Right lobe of liver (tissue), 6 donors: ENCODE measurements at regions not wholly inside any gene's neighbourhood (a gene's known extent, or its start where the extent isn't known, plus 50 kb on each side); places are given as distances from the start of the nearest gene placed in this dataset.

Experiments
- ATAC-seq, 4 donors: fragments of 200-7000 bp; cut with Tn5 transposase; one replicate each; pipeline ENCODE4 v1.9.1; 2020; ENCODE audit warnings: mild to moderate bottlenecking in 4 of 4, moderate library complexity in 4 of 4
- DNase-seq, 3 donors: peaks; one replicate each; pipeline ENCODE4 v3.0.0-alpha.2; 2020
- H3K27ac ChIP-seq, 3 donors: fragments of 200-600 bp; one replicate each; pipeline ENCODE4 v1.8.0; 2022
- H3K27me3 ChIP-seq, 2 donors: fragments of 200-600 bp; one replicate each; pipeline ENCODE4 v1.8.0; 2022
- H3K36me3 ChIP-seq, 4 donors: fragments of 200-600 bp; sonication (generic) in 1 of 4; one replicate each; pipeline versions ENCODE4 v1.5.1 to v1.8.0; 2017 to 2022; ENCODE audit warnings: control low read depth in 1 of 4
- H3K4me1 ChIP-seq, 4 donors: fragments of 200-600 bp; sonication (generic) in 1 of 4; one replicate each; pipeline versions ENCODE4 v1.5.1 to v1.8.0; 2017 to 2022; ENCODE audit warnings: control low read depth in 1 of 4
- H3K4me3 ChIP-seq, 3 donors: fragments of 200-600 bp; one replicate each; pipeline ENCODE4 v1.8.0; 2022
- H3K9me3 ChIP-seq, 4 donors: fragments of 200-600 bp; sonication (generic) in 1 of 4; one replicate each; pipeline versions ENCODE4 v1.5.1 to v1.8.0; 2017 to 2022; ENCODE audit warnings: control low read depth in 1 of 4
- POLR2A ChIP-seq: fragments of 450-650 bp; IDR thresholded peaks from one replicate; pipeline ENCODE4 v1.6.1; 2017; ENCODE audit warnings: antibody characterized with exemption, mild to moderate bottlenecking
- WGBS: methylation state at CpG from one replicate; pipeline ENCODE4 v1.1.6; 2018; ENCODE audit warnings: low coverage, low lambda C conversion rate; ENCODE audit not compliant: insufficient coverage; ENCODE audit errors: missing lambda C conversion rate; 5-methylcytosine and 5-hydroxymethylcytosine counted together
- intact Hi-C, 2 donors: fragments of 100-400 bp; cut with DNase I; formaldehyde crosslinking; loops; one replicate each; pipeline versions ENCODE4 v1.11.2 to v1.14.1; 2022
- TF ChIP-seq, protein P1 (sequence below), 4 donors: fragments of 200-600 bp in 3 of 4; fragments of 450-650 bp in 1 of 4; IDR thresholded peaks; one replicate each; pipeline versions ENCODE4 v1.5.1 to v1.8.0; 2016 to 2022; ENCODE audit warnings: antibody characterized with exemption in 4 of 4, mild to moderate bottlenecking in 2 of 4
- donor health status: DM: no; HTN: yes; CAD: no.
- donor health status: DM: no; HTN: no; CAD: no.
- donor health status: DM: no; HTN: no; CAD: no.
- donor health status: DM: no; HTN: yes; CAD: no.
- donor health status: DM: no; HTN: yes; CAD: no.

DNA sequence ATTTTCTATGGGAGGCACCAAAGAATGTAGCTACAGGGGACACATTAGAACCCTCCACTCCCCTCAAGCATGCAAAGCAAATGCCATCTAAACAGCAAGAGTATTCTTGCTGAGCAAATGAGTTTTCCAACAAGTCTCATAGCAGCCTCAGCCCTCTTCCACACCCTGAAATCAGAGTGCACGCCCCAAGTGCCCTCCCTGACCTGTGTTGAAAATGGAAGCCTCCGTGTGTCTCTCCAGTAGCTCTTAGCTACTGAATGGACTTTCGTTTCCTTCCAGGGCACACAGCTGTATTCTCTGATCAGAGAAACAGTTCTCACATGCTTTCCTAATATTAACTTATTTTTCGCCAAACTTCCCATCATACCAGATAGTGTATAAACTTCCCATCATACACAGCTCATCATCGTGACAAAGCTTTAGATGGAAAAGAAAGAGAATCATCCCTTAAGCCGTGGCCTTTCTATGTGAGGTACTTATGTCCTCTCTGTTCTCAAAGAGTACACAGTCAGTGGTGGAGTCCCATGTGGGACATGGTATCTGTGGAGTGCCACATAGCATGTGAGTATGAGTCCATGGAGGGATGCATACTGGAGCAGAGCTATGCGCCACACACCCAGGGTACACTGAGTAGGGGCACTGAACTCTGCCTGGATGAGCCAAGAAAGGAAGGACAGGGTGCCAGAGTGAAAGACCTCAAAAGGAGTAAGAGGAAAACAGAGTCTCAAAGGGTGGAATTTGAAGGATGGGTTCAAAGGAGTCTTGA lies 434.5 kb downstream of the MCTP2 start:
- H3K9me3 ChIP-seq = no peaks in the 10 kb centered on the region
- intact Hi-C loops = no loop called here
- no peak overlapping the region for H3K4me3 ChIP-seq
- no peak for TF ChIP-seq POLR2A
- TF ChIP-seq, protein P1, sequence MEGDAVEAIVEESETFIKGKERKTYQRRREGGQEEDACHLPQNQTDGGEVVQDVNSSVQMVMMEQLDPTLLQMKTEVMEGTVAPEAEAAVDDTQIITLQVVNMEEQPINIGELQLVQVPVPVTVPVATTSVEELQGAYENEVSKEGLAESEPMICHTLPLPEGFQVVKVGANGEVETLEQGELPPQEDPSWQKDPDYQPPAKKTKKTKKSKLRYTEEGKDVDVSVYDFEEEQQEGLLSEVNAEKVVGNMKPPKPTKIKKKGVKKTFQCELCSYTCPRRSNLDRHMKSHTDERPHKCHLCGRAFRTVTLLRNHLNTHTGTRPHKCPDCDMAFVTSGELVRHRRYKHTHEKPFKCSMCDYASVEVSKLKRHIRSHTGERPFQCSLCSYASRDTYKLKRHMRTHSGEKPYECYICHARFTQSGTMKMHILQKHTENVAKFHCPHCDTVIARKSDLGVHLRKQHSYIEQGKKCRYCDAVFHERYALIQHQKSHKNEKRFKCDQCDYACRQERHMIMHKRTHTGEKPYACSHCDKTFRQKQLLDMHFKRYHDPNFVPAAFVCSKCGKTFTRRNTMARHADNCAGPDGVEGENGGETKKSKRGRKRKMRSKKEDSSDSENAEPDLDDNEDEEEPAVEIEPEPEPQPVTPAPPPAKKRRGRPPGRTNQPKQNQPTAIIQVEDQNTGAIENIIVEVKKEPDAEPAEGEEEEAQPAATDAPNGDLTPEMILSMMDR (IDR thresholded peaks at IDR 0.05) = no peak
- DNase-seq (no peak), ATAC-seq (no peak)
- no peaks in the 10 kb centered on the region for H3K27me3 ChIP-seq
- WGBS = 44% methylated on average over 7 of the region's 7 CpGs
- no peaks in the 10 kb centered on the region for H3K4me1 ChIP-seq
- H3K36me3 ChIP-seq = no peaks in the 10 kb centered on the region
- H3K27ac ChIP-seq = no peak overlapping the region

DNA sequence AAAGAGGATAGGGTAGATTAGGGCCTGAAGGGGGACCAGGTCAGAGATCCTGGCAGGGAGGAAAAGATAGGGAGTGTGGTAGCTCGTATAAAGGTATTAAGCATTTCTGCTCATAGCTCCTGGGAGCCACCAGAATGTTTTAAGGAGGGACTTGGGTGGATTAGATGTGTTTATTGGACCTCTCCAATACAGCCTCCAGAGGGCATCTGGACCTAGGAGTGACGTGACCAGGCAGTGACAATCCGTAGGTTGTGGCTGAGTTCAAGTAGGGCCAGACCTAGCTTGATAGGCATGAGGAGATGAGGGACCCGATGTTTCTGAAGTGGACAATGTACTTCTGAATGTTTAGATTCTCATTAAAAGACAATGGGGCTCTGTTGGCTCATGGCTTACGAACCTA lies 435.2 kb downstream of the MCTP2 start:
- H3K4me1 ChIP-seq = no peaks in the 10 kb centered on the region
- WGBS = 35% methylated on average over 2 of the region's 5 CpGs
- no peak overlapping the region for H3K4me3 ChIP-seq
- intact Hi-C loops = no loop called here
- ATAC-seq = peak in 1 of 4 donors; percentile 36
- no peaks in the 10 kb centered on the region for H3K27me3 ChIP-seq
- no peaks in the 10 kb centered on the region for H3K9me3 ChIP-seq
- H3K27ac ChIP-seq = no peak overlapping the region
- TF ChIP-seq, protein P1 (IDR thresholded peaks at IDR 0.05) = no peak
- no peak for TF ChIP-seq POLR2A
- no peaks in the 10 kb centered on the region for H3K36me3 ChIP-seq
- DNase-seq = no peak

DNA sequence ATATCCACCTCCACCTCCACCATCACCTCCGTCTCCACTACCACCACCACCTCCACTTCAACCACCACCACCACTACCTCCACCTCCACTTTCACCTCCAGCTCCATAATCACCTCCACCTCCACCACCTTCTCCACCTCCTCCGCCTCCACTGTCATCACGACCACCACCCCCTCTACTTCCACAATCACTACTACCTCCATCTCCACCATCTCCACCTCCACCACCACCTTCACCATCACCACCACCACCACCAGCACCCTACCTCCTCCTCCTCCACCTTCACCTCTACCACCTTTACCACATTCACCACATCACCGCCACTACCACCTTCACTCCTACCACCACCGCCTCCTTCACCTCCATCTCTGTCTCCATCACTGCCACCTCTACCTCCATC lies 435.7 kb downstream of the MCTP2 start:
- H3K4me1 ChIP-seq = no peaks in the 10 kb centered on the region
- no peaks in the 10 kb centered on the region for H3K9me3 ChIP-seq
- H3K36me3 ChIP-seq = no peaks in the 10 kb centered on the region
- intact Hi-C loops = no loop called here
- no peak for TF ChIP-seq POLR2A
- TF ChIP-seq, protein P1 (IDR thresholded peaks at IDR 0.05) = no peak
- no peaks in the 10 kb centered on the region for H3K27me3 ChIP-seq
- ATAC-seq (no peak), DNase-seq (no peak)
- 69% methylated on average over 5 of the region's 5 CpGs for WGBS
- H3K27ac ChIP-seq = no peak overlapping the region
- H3K4me3 ChIP-seq = no peak overlapping the region

DNA sequence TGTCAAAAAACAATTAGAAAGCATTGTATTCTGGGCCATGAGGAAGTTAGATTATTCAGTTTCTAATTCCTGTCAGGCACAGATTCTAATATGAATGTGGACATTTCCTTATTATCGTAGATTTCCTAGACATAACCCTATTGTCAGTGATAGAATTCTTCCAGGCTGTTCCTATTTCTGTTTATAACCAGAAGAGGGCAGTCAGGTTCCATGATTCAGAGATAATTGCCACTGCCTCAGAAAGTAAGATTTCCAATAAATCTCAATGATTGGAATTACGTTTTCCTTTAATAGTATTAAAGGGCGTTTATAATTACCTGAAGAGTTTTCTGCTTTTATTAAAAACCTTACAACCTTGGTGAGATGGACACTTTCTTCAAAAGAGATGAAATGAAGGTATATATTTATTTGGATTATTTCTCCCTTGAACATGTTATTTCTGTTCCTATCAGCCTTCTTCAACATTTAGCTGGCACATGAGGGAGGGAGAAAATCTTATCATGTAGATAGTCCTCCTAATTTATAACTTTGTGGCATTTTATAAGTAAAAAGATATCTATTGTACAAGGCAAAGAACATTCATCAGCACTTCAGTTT lies 439.2 kb downstream of the MCTP2 start:
- Histone ChIP-seq H3K36me3 (no peaks in the 10 kb centered on the region), H3K4me3 (no peak overlapping the region), H3K27ac (no peak overlapping the region), H3K9me3 (no peaks in the 10 kb centered on the region), H3K27me3 (no peaks in the 10 kb centered on the region), H3K4me1 (no peaks in the 10 kb centered on the region)
- TF ChIP-seq, protein P1 (IDR thresholded peaks at IDR 0.05) = peak; percentile 72 to 80 (median 78)
- TF ChIP-seq POLR2A = no peak
- WGBS = 4% methylated on average over 3 of the region's 3 CpGs
- ATAC-seq (peak; percentile 75 to 84 (median 78)), DNase-seq (no peak)
- intact Hi-C loops = no loop called here
